A549 (cell line): ENCODE measurements at regions not wholly inside any gene's neighbourhood (a gene's known extent, or its start where the extent isn't known, plus 50 kb on each side); places are given as distances from the start of the nearest gene placed in this dataset.

Experiments used
- CHD2 ChIP-seq: fragments of 150-350 bp; IDR thresholded peaks from 2 replicates; pipeline ENCODE4 v1.6.1; 2014; ENCODE audit warnings: low read length; ENCODE audit not compliant: partially characterized antibody
- FOSL2 ChIP-seq, 2 experiments: fragments of 450-650 bp in 1 of 2; fragments of >200 bp in 1 of 2; sonication (Bioruptor Twin) in 1 of 2; formaldehyde crosslinking; IDR thresholded peaks; 2 replicates each; pipeline versions ENCODE4 v1.5.0 to v1.6.1; 2016 to 2020; ENCODE audit warnings: mild to moderate bottlenecking in 1 of 2, moderate library complexity in 1 of 2
- MYC ChIP-seq: IDR thresholded peaks from 2 replicates; pipeline ENCODE4 v1.6.1; 2012; ENCODE audit warnings: mild to moderate bottlenecking, inconsistent platforms, low read length, improper control_type of control experiment, borderline replicate concordance
- NR3C1 ChIP-seq: fragments of >200 bp; sonication (Bioruptor Twin); formaldehyde crosslinking; IDR thresholded peaks from 3 replicates; pipeline ENCODE4 v1.6.1; 2017
- POLR2A ChIP-seq: IDR thresholded peaks from 2 replicates; pipeline ENCODE4 v1.6.1; 2012; ENCODE audit warnings: mild to moderate bottlenecking, low read length
- RAD21 ChIP-seq, 2 experiments: fragments of >200 bp in 1 of 2; sonication (Bioruptor Twin) in 1 of 2; formaldehyde crosslinking in 1 of 2; IDR thresholded peaks in 1 of 2; conservative IDR thresholded peaks in 1 of 2; 2 replicates in 1 of 2; 3 replicates in 1 of 2; pipeline ENCODE4 v1.6.1; 2012 to 2018; ENCODE audit warnings: inconsistent platforms in 1 of 2
- RCOR1 ChIP-seq: fragments of 150-350 bp; IDR thresholded peaks from 2 replicates; pipeline ENCODE4 v1.6.1; 2014; ENCODE audit warnings: antibody characterized with exemption, low read length, low read depth
- RFX5 ChIP-seq: fragments of 450-650 bp; IDR thresholded peaks from 2 replicates; pipeline ENCODE4 v1.7.1; 2014; ENCODE audit warnings: antibody characterized with exemption, mild to moderate bottlenecking, moderate library complexity
- ZNF302 ChIP-seq: fragments of 250-450 bp; sonication (Bioruptor Pico); IDR thresholded peaks from 2 replicates; pipeline ENCODE4 v1.9.0; 2021; ENCODE audit warnings: inconsistent platforms, mild to moderate bottlenecking, moderate library complexity
- ZSCAN20 ChIP-seq: fragments of 250-450 bp; sonication (Bioruptor Pico); IDR thresholded peaks from 2 replicates; pipeline ENCODE4 v1.8.0; 2022; ENCODE audit warnings: mild to moderate bottlenecking, moderate library complexity
- TF ChIP-seq, protein P1 (sequence below): fragments of >200 bp; sonication (Bioruptor Twin); formaldehyde crosslinking; IDR thresholded peaks from 3 replicates; pipeline ENCODE4 v1.5.1; 2016
- TF ChIP-seq, protein P2 (sequence below): fragments of 450-650 bp; IDR thresholded peaks from 2 replicates; pipeline ENCODE4 v1.6.1; 2014; ENCODE audit warnings: antibody characterized with exemption

DNA sequence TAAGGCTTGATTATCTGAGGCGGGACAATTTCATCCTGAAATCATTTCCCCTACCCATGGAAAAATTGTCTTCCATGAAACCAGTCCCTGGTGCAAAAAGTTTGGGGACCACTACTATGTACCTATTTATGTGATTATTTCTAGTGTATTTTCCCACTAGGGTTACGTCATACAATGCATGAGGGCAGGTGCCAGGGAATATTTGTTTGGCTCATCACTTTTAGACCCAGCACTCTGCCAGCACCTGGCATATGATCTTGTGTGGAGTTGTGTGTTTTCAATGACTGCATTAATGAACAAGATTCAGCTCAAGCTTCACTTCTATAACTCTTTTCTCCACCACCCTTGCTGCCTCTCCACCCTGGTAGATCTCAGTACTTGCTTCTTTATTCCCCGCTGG is 73.3 kb upstream of the TNKS2 start:
- no peak for TF ChIP-seq CHD2
- TF ChIP-seq POLR2A, result no peak
- no peak for TF ChIP-seq ZSCAN20 (CRISPR knock-in tag)
- no peak for TF ChIP-seq MYC
- TF ChIP-seq, protein P1, sequence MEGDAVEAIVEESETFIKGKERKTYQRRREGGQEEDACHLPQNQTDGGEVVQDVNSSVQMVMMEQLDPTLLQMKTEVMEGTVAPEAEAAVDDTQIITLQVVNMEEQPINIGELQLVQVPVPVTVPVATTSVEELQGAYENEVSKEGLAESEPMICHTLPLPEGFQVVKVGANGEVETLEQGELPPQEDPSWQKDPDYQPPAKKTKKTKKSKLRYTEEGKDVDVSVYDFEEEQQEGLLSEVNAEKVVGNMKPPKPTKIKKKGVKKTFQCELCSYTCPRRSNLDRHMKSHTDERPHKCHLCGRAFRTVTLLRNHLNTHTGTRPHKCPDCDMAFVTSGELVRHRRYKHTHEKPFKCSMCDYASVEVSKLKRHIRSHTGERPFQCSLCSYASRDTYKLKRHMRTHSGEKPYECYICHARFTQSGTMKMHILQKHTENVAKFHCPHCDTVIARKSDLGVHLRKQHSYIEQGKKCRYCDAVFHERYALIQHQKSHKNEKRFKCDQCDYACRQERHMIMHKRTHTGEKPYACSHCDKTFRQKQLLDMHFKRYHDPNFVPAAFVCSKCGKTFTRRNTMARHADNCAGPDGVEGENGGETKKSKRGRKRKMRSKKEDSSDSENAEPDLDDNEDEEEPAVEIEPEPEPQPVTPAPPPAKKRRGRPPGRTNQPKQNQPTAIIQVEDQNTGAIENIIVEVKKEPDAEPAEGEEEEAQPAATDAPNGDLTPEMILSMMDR, result no peak
- TF ChIP-seq, protein P2, sequence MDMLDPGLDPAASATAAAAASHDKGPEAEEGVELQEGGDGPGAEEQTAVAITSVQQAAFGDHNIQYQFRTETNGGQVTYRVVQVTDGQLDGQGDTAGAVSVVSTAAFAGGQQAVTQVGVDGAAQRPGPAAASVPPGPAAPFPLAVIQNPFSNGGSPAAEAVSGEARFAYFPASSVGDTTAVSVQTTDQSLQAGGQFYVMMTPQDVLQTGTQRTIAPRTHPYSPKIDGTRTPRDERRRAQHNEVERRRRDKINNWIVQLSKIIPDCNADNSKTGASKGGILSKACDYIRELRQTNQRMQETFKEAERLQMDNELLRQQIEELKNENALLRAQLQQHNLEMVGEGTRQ, result no peak
- TF ChIP-seq ZNF302 (CRISPR knock-in tag), result no peak
- no peak for TF ChIP-seq RAD21 (conservative IDR thresholded peaks at IDR 0.05 in 1 of 2, IDR thresholded peaks at IDR 0.05 in 1 of 2)
- TF ChIP-seq RFX5, result no peak
- no peak for TF ChIP-seq FOSL2 (IDR thresholded peaks at IDR 0.05)
- no peak for TF ChIP-seq FOSL2 (CRISPR knock-in tag; IDR thresholded peaks at IDR 0.05)
- TF ChIP-seq NR3C1, result no peak
- TF ChIP-seq RCOR1, result no peak
